Stimulated activated CD4-positive, alpha-beta T cell treated with anti-CD3 and anti-CD28 coated beads, TNF-alpha, amount 100 ng/mL, for 24 hours (primary cell): ENCODE measurements at regions not wholly inside any gene's neighbourhood (a gene's known extent, or its start where the extent isn't known, plus 50 kb on each side); places are given as distances from the start of the nearest gene placed in this dataset.
"Not testable (repeated sequence)": the region's sequence is repeated elsewhere in the genome, so short reads cannot be mapped to it uniquely, and the experiment has no call there.

ENCODE experiments used
- DNase-seq, 3 experiments: peaks; one replicate each; pipeline ENCODE4 v3.0.0-alpha.2; 2020; ENCODE audit warnings: low read depth in 3 of 3

- no peak for DNase-seq
Observed at GRCh38 chr18:71370671-71371445, 1082.0 kb downstream of the SOCS6 start.

GRCh38 chr18:71370095-71370494 is 1081.2 kb downstream of the SOCS6 start:
- no peak for DNase-seq

GRCh38 chr18:71362140-71362539 is 1073.3 kb downstream of the SOCS6 start:
- no peak for DNase-seq

DNA sequence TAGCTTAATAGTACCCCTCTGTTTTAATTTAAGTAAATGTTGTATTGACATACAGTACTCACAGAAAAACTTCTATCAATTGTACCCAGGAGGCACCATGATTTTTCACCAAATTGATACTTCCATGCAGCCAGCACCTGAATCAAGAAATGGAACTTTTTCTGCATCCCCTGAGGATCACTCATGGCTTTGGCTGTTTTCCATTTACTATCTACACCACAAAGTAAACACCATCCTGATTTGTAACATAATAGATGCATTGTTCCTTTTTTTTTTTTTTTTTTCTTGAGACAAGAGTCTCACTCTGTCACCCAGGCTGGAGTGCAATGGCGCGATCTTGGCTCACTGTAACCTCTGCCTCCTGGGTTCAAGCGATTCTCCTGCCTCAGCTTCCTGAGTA is 1066.8 kb downstream of the SOCS6 start:
- not testable (repeated sequence) for DNase-seq

- DNase-seq = no peak
Observed at GRCh38 chr18:71352618-71353017, 1063.8 kb downstream of the SOCS6 start.

DNA sequence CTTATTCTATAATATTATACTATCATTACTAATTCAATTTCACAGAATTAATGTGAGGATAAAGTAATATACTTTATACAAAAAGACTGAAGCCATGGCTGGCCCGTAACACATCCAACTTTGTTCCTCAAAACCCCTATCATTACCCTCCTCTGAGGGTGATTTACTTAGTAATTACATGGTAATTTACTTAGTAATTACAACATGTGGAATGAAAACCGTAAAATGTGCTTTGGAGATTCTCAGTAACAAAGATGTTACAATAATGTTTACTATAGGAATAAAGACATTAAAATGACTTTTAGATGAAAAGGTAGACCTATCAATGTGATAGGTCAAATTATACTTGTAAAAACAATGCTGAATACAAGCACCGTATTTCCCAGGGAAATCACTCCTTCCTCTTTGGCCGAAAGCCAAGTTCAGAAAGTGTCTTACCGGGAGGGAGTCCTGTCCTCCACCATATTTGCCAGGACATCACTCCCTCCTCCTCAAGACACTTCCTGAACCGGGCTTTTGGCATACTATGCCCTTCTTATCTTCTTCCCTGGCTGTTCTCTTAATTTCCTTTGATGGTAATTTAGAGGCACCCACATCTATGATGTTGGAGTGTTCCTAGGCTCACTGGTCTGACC is 1047.8 kb downstream of the SOCS6 start:
- DNase-seq = no peak

GRCh38 chr18:71329563-71329962 is 1040.7 kb downstream of the SOCS6 start:
- no peak for DNase-seq

GRCh38 chr18:71329114-71329513 is 1040.3 kb downstream of the SOCS6 start:
- no peak for DNase-seq

GRCh38 chr18:71327850-71328249 is 1039.0 kb downstream of the SOCS6 start:
- DNase-seq = no peak

- DNase-seq = no peak
Observed at GRCh38 chr18:71327441-71327840, 1038.6 kb downstream of the SOCS6 start.

GRCh38 chr18:71326826-71327225 is 1038.0 kb downstream of the SOCS6 start:
- no peak for DNase-seq

DNA sequence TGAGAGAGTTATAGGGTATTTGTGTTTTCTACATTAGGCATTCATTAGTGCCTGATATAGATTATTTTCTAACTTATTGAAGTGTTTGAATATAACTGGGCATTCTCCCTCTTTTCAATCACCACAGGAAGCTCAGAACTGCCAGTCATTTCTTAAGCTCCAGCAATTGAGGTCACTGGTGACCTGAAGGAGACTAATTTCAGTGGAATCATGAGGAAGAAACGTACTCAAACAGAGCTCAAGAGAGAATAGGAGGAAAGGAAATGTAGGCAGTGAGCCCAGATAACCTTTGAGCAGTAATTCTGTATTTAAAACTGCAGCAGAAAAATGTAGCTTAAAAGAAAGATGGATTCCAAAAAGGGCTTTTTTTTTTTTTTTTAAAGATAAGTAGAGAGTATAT is 1035.5 kb downstream of the SOCS6 start:
- DNase-seq = no peak

DNA sequence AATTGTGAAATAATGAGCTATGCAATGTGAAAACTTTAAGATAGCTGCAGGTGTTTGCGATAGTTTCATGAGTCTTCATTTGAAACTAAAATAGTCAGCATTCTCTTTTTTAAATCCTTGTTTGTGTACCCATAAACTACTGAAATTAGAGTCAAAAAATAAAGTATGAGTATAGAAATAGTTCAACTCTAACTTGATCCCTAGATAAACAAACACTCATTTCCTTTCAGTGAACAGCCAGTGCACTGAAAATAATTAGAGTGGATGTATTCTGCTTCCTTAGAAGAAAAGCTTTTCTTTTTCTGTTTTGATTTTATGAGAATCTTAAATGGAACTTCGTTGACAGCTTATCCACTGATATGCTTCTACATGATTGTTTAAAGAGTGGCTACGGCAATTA is 1033.4 kb downstream of the SOCS6 start:
- DNase-seq = no peak

GRCh38 chr18:71321319-71321718 is 1032.5 kb downstream of the SOCS6 start:
- DNase-seq = no peak

GRCh38 chr18:71304856-71305255 is 1016.0 kb downstream of the SOCS6 start:
- no peak for DNase-seq

- not testable (repeated sequence) for DNase-seq
Observed at GRCh38 chr18:71303743-71304142, 1014.9 kb downstream of the SOCS6 start.

DNA sequence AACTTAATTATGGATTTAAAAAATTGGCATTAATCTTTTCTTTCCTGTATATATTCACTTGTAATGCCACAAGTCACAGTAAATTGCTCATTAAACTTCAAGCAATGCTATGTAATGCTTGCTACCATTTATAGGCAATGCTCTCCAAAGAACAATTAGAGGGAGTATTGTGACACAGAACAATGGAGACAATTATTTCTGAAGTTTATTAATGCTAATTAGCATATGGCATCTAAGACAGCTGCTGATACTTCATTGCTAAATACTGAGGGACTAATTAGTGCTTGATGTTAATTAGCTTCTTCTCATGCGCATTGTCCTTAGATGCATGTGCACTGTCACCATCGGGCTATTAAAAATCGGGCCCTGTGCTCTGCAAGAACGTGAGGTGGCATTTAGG is 1012.8 kb downstream of the SOCS6 start:
- DNase-seq = no peak

DNA sequence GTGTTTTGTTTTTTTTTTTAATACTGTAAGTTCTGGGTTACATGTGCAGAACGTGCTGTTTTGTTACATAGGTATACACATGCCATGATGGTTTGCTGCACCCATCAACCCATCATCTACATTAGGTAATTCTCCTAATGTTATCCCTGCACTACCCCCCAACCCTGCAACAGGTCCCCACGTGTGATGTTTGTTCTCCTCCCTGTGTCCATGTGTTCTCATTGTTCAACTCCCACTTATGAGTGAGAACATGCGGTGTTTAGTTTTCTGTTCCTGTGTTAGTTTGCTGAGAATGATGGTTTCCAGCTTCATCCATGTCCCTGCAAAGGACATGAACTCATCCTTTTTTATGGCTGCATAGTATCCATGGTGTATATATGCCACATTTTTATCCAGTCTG is 1005.4 kb downstream of the SOCS6 start:
- DNase-seq = not testable (repeated sequence)

GRCh38 chr18:71293322-71293721 is 1004.5 kb downstream of the SOCS6 start:
- no peak for DNase-seq

- DNase-seq = no peak
Observed at GRCh38 chr18:71287268-71287667, 998.4 kb downstream of the SOCS6 start.

DNA sequence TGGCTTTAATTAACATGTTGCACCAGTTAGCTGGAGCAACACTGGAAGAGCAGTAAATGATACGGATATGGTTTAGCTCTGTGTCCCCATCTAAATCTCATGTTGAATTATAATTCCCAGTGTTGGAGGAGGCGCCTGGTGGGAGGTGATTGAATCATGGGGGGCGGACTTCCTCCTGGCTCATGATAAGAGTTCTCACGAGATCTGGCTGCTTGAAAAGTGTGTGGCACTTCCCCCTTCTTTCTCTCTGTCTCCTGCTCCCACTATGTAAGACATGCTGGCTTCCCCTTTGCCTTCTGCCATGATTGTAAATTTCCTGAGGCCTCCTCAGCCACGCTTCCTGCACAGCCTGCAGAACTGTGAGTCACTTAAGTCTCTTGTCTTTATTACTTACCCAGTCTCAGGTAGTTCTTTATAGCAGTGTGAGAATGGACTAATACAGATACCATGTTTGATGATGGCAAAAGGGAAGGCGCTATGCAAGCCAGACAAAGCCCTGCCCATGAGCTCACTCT is 963.6 kb downstream of the SOCS6 start:
- DNase-seq = no peak

GRCh38 chr18:71250191-71250590 is 961.3 kb downstream of the SOCS6 start:
- DNase-seq = no peak

GRCh38 chr18:71249791-71250190 is 960.9 kb downstream of the SOCS6 start:
- no peak for DNase-seq
